Esophagus mucosa (tissue), 1 donor: ENCODE measurements at regions not wholly inside any gene's neighbourhood (a gene's known extent, or its start where the extent isn't known, plus 50 kb on each side); places are given as distances from the start of the nearest gene placed in this dataset.
"Not testable (repeated sequence)": the region's sequence is repeated elsewhere in the genome, so short reads cannot be mapped to it uniquely, and the experiment has no call there.

Experiments
- ATAC-seq: fragments of 200-7000 bp; cut with Tn5 transposase; one replicate; pipeline ENCODE4 v1.9.1; 2020
- donor health status: DM: yes; HTN: yes; CAD: no.

DNA sequence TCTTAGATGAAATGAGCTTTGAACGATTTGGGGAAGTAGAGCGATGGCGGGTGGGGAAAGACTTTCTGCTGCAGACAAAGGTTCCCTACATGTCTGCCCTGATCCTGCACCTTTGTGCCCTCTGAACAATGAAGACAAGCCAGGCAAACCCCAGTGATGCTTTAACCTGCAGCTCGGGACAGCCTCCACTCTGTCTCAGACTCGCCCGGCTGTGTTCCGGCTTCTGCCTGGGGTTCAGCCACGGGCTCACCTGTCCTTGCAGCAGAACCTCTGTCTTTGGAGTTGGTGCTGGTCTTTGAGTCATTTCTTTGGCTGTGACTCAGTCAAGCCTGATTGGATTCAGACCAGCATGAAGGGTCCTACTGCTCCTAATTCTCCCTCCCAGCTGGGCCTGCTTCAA lies 823.6 kb upstream of the TPTE start:
- ATAC-seq, result not testable (repeated sequence)

DNA sequence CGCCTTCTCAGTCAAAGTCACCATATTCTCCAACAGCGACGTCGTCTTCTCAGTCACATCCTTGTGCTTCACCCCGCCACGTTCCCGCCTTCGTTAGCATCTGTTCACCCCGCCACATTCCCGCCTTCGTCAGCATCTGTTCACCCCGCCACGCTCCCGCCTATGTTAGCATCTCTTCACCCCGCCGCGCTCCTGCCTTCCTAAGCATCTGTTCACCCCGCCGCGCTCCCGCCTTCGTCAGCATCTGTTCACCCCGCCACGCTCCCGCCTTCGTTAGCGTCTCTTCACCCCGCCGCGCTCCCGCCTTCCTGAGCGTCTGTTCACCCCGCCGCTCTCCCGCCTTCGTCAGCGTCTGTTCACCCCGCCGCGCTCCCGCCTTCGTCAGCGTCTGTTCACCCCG lies 816.4 kb upstream of the TPTE start:
- not testable (repeated sequence) for ATAC-seq

DNA sequence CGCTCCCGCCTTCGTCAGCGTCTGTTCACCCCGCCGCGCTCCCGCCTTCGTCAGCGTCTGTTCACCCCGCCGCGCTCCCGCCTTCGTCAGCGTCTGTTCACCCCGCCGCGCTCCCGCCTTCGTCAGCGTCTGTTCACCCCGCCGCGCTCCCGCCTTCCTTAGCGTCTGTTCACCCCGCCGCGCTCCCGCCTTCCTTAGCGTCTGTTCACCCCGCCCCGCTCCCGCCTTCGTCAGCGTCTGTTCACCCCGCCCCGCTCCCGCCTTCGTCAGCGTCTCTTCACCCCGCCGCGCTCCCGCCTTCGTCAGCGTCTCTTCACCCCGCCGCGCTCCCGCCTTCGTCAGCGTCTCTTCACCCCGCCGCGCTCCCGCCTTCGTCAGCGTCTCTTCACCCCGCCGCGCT lies 815.9 kb upstream of the TPTE start:
- not testable (repeated sequence) for ATAC-seq

DNA sequence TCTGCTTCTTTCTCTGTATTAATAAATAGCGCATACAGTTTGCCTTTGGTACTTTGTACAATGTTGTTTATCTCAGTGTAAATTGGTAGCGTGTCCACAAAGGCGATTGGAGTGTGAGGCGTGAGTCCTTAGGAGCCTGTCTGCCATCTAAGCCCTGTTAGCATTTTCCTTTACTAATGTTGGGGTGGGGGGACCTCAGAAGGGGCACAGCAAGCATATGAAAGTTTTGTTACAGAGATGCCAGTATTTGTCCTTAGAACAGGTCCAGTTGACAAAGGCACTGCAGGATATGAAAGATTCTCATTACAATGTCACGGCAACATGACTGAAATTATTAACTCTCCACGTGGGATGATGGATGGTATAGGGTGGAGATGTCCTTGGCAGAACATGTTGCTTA lies 796.8 kb upstream of the TPTE start:
- ATAC-seq, result not testable (repeated sequence)

DNA sequence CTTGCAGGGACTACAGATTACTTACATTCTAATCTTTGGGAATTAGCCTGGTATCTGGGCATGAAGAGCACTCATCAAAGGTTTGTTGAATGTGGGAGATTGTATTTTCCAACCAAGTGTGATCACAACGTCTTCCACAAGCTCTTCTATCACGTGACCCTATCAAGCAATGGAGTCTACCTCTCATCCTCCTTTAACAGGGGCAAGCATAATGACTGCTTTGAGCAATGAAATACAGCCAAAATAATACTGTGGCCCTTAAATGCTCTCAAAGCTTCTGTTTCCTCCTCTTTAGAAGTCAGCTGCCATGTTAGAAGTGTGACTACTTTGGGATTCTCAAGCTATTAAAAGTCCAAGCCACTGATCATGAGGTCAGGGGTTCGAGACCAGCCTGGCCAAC lies 794.2 kb upstream of the TPTE start:
- not testable (repeated sequence) for ATAC-seq

DNA sequence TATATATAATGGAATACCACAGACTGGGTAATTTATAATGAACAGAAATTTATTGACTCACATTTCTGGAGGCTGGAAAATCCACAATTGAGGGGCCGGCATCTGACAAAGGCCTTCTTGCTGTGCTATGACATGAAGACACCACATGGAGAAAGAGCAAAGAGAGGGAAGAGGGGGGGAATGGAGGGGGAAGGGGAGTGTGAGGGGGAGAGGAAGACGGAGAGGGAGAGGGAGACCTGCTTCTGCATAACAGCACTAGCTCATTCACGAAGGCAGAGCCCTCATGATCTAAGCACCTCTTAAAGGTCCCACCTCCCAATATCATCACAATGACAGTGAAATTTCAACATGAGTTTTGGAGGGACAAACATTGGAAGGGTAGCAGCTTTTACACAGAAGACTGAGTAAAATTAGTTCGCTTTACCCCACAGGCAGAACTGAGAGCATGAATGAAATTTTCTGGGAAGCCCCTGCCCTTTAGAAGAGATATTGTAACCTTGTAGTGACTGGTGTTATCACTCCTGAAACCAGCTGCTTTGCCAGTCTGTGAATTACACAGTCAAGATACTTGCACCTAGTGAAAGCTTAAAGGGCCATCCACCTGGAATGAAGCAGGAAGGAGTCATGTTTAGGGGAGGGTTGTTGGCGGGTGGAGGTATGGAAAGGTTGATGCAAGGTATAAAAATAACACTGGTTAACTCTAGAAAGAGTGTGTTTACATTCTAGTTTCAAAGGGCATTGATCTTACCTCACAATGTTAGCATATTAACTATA lies 793.0 kb upstream of the TPTE start:
- peak; percentile 14 for ATAC-seq

DNA sequence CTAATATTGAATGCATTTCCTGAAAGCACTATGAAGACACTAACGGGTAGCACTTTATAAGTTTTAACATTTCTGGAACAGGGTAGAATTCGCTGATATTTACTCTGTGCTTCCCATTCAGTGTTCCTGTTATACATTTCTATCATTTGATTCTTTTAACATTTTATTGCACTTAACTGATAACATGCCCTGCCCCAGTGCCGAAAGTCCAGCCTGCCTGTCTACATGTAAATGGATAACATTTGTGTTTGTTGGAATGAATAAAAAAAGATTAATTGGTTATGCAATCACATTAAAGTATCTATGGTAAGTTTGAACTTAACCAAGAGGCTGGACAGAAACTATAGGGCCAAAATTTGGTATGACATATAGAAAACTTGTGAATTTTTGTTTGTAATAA lies 790.5 kb upstream of the TPTE start:
- ATAC-seq, result no peak

DNA sequence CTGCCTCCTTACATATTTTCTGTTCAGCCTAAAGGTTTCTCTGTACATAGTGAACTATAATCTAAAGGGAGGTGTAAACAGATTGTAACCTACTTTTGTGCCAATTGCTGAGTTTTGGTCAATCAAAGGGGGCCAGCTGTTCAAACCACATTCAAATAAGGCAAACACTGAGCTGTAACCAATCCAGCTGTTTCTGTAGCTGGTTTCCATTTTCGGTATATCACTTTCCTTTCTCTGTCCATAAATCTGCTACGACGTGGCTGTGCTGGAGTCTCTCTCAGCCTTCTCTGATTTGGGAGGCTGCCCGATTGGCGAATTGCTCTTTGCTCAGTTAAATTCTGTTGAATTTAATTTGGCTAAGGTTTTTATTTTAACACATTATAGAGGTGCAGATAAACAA lies 790.1 kb upstream of the TPTE start:
- ATAC-seq, result not testable (repeated sequence)

DNA sequence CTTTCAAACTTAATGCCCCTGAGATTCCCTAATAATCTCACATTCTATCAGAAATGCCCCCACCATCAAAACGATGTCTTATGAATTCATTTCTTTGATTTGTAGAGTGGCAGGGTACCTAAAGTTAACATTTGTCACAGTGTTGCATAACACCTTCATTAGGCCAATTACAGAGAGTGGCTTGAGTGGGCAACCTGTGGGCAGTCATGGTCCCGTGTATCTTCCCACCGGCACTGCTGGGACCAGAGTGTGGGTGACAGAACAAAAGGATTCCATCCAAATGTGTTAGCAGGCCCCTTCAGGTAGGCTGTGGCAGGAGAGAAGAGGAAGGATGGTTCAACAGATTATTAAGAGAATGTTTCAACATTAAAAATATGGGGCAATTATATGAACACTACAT lies 788.8 kb upstream of the TPTE start:
- ATAC-seq, result not testable (repeated sequence)

DNA sequence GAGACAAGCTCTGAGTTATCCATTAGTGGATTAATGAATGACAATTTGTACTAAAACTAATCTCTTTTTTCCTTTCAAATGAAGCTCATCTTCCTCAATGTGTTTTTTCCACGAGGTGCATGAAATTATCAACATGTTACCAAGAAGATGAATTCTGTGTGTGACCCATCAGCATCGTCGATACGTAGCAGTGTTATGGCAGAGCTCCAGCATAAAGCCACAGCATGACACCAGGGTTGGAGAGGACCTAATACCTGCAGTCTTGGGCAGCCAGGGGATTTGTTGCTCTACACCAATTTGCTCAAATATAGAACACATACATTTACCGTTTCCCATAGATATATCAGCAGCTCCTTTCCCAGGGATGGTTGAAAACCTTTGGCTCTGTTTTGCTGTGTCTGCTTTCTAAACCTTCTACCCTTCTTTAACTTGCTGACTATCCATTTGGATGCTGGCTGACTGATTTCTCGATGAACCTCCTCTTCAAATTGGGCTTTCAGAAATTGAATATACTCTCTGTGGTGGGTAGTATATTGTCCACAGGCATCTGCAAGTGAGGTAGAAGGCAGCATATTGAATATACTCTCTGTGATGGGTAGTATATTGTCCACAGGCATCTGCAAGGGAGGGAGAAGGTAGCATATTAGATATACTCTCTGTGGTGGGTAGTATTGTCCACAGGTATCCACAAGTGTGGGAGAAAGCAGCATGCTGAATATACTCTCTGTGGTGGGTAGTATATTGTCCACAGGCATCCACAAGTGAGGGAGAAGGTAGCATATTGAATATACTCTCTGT lies 787.4 kb upstream of the TPTE start:
- not testable (repeated sequence) for ATAC-seq

DNA sequence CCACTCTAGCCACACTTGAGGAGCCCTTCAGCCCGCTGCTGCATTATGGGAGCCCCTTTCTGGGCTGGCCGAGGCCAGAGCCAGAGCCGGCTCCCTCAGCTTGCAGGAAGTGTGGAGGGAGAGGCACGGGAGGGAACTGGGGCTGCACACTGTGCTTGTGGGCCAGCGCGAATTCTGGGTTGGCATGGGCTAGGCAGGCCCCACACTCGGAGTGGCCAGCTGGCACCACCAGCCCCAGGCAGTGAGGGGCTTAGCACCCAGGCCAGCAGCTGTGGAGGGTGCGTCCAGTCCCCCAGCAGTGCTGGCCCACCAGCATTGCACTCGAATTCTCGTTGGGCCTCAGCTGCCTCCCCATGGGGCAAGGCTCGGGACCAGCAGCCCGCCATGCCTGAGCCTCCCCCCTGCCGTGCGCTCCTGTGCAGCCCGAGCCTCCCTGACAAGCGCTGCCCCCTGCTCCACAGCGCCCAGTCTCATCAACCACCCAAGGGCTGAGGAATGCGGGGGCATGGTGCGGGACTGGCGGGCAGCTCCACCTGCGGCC lies 785.9 kb upstream of the TPTE start:
- peak; percentile 12 for ATAC-seq

DNA sequence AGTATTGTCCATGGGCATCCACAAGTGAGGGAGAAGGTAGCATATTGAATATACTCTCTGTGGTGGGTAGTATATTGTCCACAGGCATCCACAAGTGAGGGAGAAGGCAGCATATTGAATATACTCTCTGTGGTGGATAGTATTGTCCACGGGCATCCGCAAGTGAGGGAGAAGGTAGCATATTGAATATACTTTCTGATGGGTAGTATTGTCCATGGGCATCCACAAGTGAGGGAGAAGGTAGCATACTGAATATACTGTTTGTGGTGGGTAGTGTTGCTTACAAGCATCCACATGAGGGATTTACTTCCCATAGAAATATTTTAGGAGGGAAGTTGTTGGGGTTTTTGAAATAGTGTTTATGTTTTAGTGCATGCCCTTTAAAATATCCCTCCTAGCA lies 784.1 kb upstream of the TPTE start:
- ATAC-seq, result not testable (repeated sequence)

DNA sequence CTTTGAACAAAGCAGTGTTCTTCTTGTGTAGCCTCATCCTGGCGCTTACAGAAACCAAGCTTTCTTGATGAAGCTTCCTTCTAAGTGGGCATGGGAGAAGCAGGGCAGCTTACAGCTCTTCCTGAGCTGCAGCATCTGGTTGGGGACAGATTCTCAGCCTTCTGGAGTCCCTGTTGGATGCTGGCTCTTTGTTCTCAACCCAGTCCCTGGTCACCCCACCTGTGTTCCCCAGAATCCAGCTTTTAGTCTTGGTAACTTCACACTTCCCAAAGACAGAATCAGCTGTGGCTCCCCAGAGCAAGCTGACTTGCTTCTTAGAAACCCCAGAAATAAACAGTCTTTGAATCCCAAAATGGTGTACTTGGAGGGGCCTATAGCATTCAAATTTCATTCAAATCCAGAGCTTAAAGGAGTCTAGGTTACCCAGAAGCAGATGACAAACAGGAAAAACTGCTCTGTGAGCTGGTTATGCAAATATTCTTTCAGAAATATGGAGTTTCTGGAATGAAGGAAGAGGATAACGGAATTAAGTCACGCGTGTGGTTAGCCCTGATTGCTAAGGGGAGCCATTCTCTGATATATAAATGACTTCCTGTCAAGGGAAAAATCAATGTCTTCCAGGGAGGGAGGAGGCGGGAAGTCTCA lies 783.4 kb upstream of the TPTE start:
- ATAC-seq, result peak; percentile 15

DNA sequence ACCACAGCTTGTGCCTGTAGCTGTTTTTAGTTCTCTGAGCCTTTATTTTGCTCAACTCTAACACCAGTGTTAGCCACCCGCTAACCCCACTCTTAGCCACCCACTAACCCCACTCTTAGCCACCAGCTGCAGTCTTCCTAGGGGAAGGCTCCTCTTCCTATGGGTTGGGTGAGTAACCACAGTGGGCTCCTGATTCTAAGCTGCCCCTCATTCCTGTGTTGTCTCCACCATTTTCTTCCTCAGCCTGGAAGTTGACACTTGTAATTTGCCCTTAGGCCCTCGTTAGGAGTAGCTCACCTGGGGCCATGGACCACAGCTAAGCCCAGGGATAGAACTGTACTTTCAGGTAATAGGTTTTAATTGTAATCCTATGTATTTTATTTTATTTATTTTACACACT lies 782.9 kb upstream of the TPTE start:
- ATAC-seq, result peak; percentile 9

DNA sequence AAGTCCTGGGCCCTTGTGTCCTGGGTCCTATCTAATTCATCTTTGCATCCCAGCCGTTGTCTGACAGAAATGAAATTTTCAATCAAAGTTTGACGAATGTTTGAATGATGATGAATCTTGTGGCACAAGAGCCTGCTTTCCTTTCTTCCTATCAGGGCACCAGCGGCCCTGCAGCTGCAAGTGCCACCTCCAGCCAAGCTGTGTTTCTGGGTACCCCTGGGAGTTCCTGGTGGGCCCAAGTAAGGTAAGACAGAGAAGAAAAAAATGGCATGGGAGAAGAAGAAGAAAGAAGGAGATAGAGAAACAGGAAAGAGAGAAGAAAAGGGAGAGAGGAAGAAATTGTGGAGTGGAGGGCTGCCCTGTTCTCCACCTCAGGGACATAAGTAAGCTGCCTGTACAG lies 782.1 kb upstream of the TPTE start:
- ATAC-seq, result no peak

DNA sequence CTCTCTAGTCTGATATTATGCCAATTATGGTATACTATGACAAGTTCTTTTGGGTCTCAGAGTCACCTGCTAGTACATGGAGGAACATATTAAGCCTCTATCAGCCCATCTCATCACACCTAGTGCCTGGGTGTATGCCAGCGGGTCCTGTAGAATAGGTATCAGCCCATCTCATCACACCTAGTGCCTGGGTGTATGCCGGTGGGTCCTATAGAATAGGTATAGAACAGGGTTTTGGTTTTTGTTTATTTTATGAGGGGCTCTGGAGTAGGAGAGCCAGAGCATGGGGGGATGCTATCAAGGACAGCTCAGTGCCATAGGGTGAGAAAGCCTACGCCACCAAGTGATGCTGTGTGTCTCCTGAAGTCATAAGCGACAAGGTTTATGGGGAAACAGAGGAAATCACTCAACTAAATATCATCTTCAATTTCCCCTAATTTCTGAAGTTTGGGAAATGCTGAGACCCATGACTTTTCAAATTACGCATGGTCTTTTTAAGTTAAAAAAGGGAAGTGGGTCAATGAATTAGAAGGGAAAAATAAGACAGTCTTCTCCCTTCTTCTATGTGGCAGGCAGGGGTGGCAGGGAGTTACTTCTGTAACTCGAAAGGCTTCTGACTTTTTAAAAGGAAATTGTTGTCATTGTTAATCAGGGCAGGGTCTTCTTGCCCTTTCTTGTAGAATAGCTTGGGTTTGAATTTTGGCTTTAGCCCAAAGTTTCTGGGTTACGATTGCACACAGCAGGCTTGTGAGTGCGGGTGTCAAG lies 781.0 kb upstream of the TPTE start:
- ATAC-seq, result not testable (repeated sequence)

DNA sequence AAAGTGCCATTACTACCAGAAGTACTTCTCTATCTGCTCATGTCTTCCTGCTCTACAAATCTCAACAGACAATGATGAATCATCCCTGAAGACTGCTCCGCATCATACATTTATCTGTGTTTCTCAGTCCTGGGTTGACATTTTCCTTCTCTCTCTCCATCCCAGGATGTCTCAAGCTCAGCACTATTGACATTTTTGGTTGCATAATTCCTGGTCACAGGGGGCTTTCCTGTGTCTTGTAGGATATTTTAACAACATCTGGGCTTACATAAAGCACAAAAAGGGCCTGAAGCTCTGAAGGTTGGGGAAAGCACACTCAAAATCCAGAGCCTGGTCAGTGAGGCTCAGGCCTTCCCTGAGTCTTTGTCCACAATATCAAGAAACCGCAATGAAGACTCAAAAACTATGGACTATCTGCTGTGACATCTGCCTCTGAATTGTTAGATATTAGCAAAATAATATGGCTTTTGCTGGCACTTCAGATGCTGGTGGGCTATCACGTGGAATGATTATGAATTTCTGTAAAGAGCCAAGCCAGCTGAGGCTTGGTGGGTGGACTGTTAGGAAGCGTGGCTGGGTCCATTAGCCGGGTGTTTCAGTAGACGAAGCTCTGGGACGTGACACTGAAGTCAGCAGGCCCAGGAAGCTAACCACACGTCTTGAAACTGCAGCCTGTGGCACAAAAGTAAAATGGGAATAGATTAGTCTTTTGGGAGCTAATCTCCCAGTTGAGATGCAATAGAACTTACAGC lies 780.2 kb upstream of the TPTE start:
- ATAC-seq, result not testable (repeated sequence)

DNA sequence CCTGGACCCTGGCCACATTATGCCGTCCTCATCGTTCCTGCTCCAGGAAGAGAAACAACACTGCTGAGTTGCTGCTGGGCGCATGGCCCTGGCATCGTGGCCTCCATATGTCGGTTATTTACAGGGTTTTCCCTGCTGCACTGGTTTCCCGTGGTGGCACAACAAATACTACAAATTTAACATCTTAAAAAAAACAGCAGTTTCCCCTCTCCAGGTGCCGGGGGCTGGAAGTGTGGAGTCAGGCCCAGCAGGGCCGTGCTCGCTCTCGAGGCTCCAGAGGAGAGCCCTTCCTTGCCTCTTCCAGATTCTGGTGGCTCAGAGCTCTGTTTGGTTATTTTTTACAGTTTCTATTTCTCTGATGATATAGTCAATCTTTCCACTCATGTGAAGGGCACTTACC lies 777.8 kb upstream of the TPTE start:
- not testable (repeated sequence) for ATAC-seq

DNA sequence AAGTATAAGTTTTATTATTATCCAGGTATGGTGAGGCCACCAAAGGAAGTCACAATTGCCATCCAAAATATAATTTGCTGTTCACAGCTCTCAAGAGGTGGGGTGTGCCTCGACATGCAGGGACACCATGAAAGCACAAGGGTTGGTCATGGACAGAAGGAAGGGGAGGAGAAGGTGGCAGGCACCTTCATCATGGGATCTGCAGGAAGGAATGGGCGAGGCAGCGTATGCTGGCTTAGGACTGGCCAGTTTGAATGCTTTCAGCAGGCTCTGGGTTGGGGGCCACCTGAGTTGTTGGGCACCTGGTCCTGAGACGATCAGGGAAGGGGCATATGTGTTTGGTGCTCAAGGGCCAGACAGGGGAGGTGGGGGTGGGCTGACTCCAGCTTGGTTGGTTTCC lies 777.2 kb upstream of the TPTE start:
- ATAC-seq, result not testable (repeated sequence)

DNA sequence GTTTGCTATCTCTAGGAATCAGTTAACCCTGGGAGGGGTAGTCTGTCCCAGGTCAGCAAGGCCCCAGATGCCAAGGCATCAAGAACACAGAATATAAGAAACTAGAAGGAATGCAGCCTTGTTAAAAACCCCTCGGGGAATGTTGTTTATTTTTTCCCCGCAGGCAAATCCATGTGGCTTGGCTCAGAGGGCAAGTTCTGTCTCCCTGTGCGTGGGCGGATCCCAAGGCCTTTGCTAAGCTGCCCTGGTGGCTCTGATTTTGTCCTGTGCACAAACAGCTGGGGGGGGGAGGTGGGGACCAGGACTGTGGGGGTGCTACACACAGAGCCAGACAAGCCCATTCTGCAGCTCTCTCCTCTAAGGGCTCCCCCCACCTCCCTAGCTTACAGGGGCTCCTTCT lies 776.8 kb upstream of the TPTE start:
- ATAC-seq, result not testable (repeated sequence)

DNA sequence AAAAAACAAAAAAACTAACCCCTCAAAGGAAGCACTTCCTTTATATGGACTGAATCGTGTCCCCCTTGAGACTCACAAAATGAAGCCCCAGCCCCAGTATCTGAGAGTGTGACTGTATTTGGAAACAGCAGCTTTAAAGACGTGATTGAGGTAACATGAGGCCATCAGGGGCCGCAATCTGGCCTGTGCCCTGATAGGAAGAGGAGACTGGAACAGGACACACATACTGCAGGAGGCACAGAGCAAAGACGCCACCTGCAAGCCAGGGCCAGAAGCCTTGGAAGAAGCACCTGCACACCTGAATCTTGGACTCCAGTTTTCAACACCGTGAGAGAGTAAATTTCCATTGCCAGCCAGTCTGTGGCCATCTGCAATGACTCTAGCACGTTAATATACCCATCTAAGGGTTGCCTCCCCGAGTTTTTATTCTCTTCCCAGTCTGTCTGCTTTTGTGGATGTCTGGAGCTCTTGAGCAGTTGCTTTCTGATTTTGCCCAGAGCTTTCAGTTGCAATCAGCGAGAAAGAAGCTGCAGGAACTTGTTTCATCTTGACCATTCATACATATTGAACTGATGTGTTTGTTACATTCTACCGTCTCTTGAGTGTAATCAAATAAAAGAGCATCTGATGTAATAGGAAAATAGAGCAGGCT lies 775.8 kb upstream of the TPTE start:
- ATAC-seq, result not testable (repeated sequence)
